HG02884 (cell line): ENCODE measurements at regions not wholly inside any gene's neighbourhood (a gene's known extent, or its start where the extent isn't known, plus 50 kb on each side); places are given as distances from the start of the nearest gene placed in this dataset.
"Not testable (repeated sequence)": the region's sequence is repeated elsewhere in the genome, so short reads cannot be mapped to it uniquely, and the experiment has no call there.

ENCODE experiments used
- ATAC-seq: cut with Tn5 transposase; IDR thresholded peaks from one replicate; pipeline ENCODE4 v1.9.1; 2021; ENCODE audit warnings: mild to moderate bottlenecking, moderate library complexity; ENCODE audit not compliant: unreplicated experiment

DNA sequence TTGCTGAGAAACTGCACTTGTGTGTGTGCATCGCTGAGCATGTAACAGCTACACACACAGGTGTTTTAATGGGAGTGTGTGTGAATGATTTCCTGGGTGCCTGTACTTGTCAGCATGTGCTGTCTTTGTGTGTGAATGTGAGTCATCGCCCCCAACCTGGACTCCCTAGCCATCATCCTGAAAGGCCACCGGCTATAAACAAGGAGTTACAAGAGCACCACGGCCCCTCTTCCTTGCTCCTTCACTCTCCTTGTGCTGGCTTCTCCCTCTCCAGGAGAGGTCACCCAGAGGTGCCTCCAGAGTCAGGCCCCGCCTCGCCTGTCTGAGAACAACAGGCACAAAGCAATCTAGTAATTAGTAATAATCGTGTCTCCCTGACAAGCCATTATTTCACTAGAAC is 419.2 kb downstream of the BUD13 start:
- ATAC-seq: no peak

GRCh38 chr11:116352881-116353280 is 419.9 kb downstream of the BUD13 start:
- no peak for ATAC-seq

DNA sequence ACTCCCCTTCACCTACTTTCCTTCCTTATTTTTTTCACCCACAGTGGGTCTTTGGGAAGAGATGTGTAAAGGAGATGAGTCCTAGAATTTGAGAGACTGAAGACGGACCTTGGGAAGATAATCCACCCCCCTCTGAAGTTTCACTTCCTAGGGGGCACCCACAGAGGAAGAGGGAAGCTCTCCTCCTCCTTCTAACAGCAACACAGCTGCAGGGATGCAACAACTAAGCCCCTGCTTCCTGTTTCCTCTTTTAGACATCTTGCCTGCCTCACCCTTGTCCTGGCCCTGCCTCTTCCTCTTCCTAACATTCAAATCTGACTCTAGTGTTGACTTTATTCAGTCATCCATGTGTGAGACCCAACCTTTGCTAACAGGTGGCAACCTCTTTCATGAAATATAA is 424.6 kb downstream of the BUD13 start:
- ATAC-seq: no peak

GRCh38 chr11:116345575-116345974 is 427.2 kb downstream of the BUD13 start:
- no peak for ATAC-seq

DNA sequence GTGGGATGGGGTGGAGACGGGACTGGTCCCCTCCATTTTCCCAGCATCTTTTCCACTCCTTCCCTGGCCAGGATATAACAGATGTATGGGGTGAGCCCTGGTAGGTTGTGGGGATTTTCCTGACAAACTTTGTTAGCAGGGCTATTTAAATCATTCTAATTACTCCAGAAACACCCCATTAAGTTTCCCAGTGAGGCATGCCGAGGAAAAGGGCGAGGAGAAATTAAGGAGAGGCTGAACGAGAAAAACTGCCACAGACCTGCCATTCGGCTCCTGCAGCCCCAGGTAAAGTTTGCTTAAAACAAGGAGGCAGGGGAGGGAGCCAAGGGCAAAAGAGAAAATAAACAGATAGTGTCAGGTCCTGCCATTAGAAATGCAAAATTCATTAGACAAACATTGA is 428.2 kb downstream of the BUD13 start:
- no peak for ATAC-seq

GRCh38 chr11:116343270-116343669 is 429.5 kb downstream of the BUD13 start:
- ATAC-seq: no peak

- no peak for ATAC-seq
Measured at GRCh38 chr11:116342148-116342547, 430.6 kb downstream of the BUD13 start.

GRCh38 chr11:116339306-116340098 is 433.3 kb downstream of the BUD13 start:
- no peak for ATAC-seq

DNA sequence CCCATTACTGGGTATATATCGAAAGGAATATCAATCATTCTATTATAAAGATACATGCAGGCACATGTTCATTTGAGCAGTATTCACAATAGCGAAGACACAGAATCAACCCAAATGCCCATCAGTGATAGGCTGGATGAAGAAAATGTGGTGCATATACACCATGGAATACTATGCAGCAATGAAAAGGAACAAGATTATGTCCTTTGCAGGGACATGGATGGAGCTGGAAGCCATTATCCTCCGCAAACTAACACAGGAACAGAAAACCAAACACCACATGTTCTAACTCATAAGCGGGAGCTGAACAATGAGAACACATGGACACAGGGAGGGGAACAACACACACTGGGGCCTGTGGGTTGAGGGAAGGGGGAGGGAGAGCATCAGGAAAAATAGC is 434.3 kb downstream of the BUD13 start:
- not testable (repeated sequence) for ATAC-seq

- no peak for ATAC-seq
Measured at GRCh38 chr11:116336540-116336939, 436.2 kb downstream of the BUD13 start.

- ATAC-seq: no peak
Measured at GRCh38 chr11:116335891-116336290, 436.9 kb downstream of the BUD13 start.

GRCh38 chr11:116335078-116335477 is 437.7 kb downstream of the BUD13 start:
- ATAC-seq: no peak

DNA sequence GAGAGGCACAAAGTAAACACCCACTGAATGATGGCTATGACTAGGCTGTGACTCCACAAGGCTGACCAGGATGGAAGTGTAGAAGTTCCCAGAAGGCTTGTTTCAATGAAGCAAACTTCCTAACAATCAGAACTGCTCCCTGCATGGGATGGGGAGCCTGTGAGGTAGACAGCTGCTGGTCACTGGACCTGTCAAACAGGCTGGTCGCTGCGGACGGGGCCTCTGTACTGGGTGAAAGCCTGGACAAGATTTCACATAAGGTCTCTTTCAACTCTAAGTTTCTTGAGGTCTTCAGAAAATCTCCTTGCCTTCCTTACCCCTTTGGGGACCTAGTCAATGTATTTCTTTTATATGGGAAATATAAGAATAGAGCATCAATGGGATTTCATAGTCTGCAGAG is 438.2 kb downstream of the BUD13 start:
- no peak for ATAC-seq

DNA sequence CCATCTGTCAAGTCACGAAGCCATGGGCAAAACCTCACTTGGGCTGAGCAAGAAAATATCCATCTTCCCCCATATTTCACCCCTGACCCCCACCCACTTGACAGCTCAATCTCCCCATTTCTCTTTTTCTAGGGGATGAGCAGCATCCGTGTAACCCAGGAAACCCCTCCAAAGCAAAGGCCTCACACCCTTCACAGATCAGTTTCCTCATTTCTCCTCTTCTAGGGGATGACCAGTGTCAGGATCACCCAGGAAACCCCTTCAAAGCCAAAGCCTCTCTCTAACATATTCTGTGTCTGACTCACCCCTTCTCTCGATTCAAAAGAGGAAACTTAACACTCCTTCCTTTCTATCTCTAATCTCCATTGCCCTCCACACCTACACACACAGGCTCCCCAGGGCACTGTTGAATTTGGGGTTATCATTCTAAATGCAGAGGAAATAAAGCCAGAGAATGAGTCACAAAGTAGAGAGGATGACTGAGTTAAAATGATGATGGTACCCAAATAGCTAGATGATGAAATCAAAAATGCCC is 439.7 kb downstream of the BUD13 start:
- ATAC-seq: no peak

- ATAC-seq: no peak
Measured at GRCh38 chr11:116332391-116332790, 440.4 kb downstream of the BUD13 start.

- ATAC-seq: no peak
Measured at GRCh38 chr11:116331381-116331780, 441.4 kb downstream of the BUD13 start.

- no peak for ATAC-seq
Measured at GRCh38 chr11:116330439-116331185, 442.2 kb downstream of the BUD13 start.

DNA sequence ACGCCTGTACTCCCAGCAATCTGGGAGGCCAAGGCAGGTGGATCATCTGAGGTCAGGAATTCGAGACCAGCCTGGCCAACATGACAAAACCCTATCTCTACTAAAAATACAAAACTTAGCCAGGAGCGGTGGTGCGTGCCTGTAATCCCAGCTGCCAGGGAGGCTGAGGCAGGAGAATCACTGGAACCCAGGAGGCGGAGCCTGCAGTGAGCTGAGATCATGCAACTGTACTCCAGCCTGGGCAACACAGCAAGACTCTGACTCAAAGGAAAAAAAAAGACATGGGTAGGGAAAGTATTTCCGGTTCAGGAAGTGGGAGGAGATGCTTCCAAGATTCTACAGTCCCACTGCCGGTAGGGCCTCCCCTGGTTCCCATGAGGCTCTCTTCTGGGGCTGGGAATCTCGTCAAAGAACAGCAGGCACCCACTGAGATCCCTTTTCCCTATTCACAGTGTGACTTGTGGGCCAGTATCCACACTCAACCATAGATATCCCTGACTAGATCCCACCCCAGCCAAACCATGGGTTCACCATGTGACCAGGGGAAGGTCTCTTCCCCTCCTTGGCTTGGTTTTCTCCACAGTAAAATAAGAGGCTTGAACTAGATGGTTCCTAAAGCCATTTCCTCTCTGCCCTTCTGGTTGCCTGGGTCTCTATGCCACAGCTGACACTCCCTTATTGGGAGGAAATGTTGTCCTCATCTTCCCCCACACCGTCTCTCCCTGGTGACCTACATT is 443.3 kb downstream of the BUD13 start:
- ATAC-seq: no peak

GRCh38 chr11:116328851-116329250 is 443.9 kb downstream of the BUD13 start:
- ATAC-seq: no peak

- ATAC-seq: no peak
Measured at GRCh38 chr11:116328391-116328790, 444.4 kb downstream of the BUD13 start.

GRCh38 chr11:116326146-116326545 is 446.6 kb downstream of the BUD13 start:
- no peak for ATAC-seq
